Neural cell (in vitro differentiated cells): ENCODE measurements at regions not wholly inside any gene's neighbourhood (a gene's known extent, or its start where the extent isn't known, plus 50 kb on each side); places are given as distances from the start of the nearest gene placed in this dataset.

ENCODE experiments used
- H2AFZ ChIP-seq: fragments of 200-600, 300-800 bp; sonication (generic), shearing (Covaris generic); 2 replicates; pipeline ENCODE4 v1.6.0; 2014; ENCODE audit warnings: low read depth, mild to moderate bottlenecking, antibody characterized with exemption, low read length, moderate library complexity
- H3F3A ChIP-seq: fragments of 200-600 bp; shearing (Covaris generic); 2 replicates; pipeline ENCODE4 v1.6.1; 2016; ENCODE audit warnings: mild to moderate bottlenecking, moderate library complexity, mixed read lengths, antibody characterized with exemption, low read length; ENCODE audit not compliant: insufficient read depth, poor library complexity, severe bottlenecking
- H3K27ac ChIP-seq: fragments of 200-600, 300-800 bp; sonication (generic), shearing (Covaris generic); 2 replicates; pipeline ENCODE4 v1.5.1; 2014; ENCODE audit warnings: mild to moderate bottlenecking, low read length, moderate library complexity
- H3K27me3 ChIP-seq: fragments of 300-800, 200-600 bp; sonication (generic), shearing (Covaris generic); 2 replicates; pipeline ENCODE4 v1.6.0; 2014; ENCODE audit warnings: mild to moderate bottlenecking, low read depth, low read length, moderate library complexity; ENCODE audit not compliant: insufficient read depth
- H3K36me3 ChIP-seq: fragments of 300-800, 200-600 bp; sonication (generic), shearing (Covaris generic); 2 replicates; pipeline ENCODE4 v1.5.1; 2014; ENCODE audit warnings: mild to moderate bottlenecking, antibody characterized with exemption, low read length, moderate library complexity; ENCODE audit not compliant: insufficient read depth
- H3K4me2 ChIP-seq: fragments of 300-800, 200-600 bp; sonication (generic), shearing (Covaris generic); 2 replicates; pipeline ENCODE4 v1.6.0; 2014; ENCODE audit warnings: mild to moderate bottlenecking, low read length
- H3K4me3 ChIP-seq: fragments of 300-800, 200-600 bp; sonication (generic), shearing (Covaris generic); 2 replicates; pipeline ENCODE4 v1.5.1; 2014; ENCODE audit warnings: mild to moderate bottlenecking, low read length, moderate library complexity
- H3K79me2 ChIP-seq: fragments of 200-600 bp; shearing (Covaris generic); replicated peaks from 2 replicates; pipeline ENCODE4 v1.6.0; 2014; ENCODE audit warnings: mild to moderate bottlenecking, low read length, moderate library complexity; ENCODE audit not compliant: insufficient read depth
- H3K9ac ChIP-seq: fragments of 300-800, 200-600 bp; sonication (generic), shearing (Covaris generic); 2 replicates; pipeline ENCODE4 v1.6.1; 2016; ENCODE audit warnings: mild to moderate bottlenecking, low read length, mixed read lengths
- H3K9me2 ChIP-seq: fragments of 200-600 bp; shearing (Covaris generic); 2 replicates; pipeline ENCODE4 v1.6.1; 2016; ENCODE audit warnings: mild to moderate bottlenecking, low read length, mixed read lengths; ENCODE audit not compliant: insufficient read depth
- H3K9me3 ChIP-seq: fragments of 200-600, 300-800 bp; sonication (generic), shearing (Covaris generic); 2 replicates; pipeline ENCODE4 v1.6.1; 2016; ENCODE audit warnings: mild to moderate bottlenecking, mixed run types, low read length, moderate library complexity, mixed read lengths
- H4K20me1 ChIP-seq: fragments of 200-600 bp; shearing (Covaris generic); 2 replicates; pipeline ENCODE4 v1.6.1; 2016; ENCODE audit warnings: mild to moderate bottlenecking, mixed run types; ENCODE audit not compliant: insufficient read depth
- CTCF ChIP-seq: fragments of 450-650 bp; IDR thresholded peaks from 2 replicates; pipeline ENCODE4 v1.5.1; 2014; ENCODE audit warnings: antibody characterized with exemption, mild to moderate bottlenecking, moderate library complexity; ENCODE audit not compliant: poor library complexity, severe bottlenecking
- EP300 ChIP-seq: fragments of 450-650 bp; conservative IDR thresholded peaks from 2 replicates; pipeline ENCODE4 v1.6.1; 2014; ENCODE audit warnings: antibody characterized with exemption, mild to moderate bottlenecking, moderate library complexity; ENCODE audit not compliant: poor library complexity, severe bottlenecking
- EZH2 ChIP-seq: fragments of 200-600, 300-800 bp; shearing (Covaris generic), sonication (generic); IDR thresholded peaks from 2 replicates; pipeline ENCODE4 v1.6.1; 2014; ENCODE audit warnings: antibody characterized with exemption, low read length, borderline replicate concordance, mild to moderate bottlenecking; ENCODE audit not compliant: insufficient read depth, poor library complexity, severe bottlenecking
- MXI1 ChIP-seq: fragments of 450-650 bp; conservative IDR thresholded peaks from 2 replicates; pipeline ENCODE4 v1.6.1; 2014; ENCODE audit warnings: antibody characterized with exemption, mild to moderate bottlenecking; ENCODE audit not compliant: poor library complexity, severe bottlenecking
- POLR2AphosphoS5 ChIP-seq: IDR thresholded peaks from 2 replicates; pipeline ENCODE4 v1.6.1; 2012
- RAD21 ChIP-seq: fragments of 450-650 bp; conservative IDR thresholded peaks from 2 replicates; pipeline ENCODE4 v1.6.1; 2014; ENCODE audit warnings: antibody characterized with exemption, mild to moderate bottlenecking, moderate library complexity
- REST ChIP-seq: IDR thresholded peaks from 2 replicates; pipeline ENCODE4 v1.6.1; 2012; ENCODE audit warnings: borderline replicate concordance
- SMC3 ChIP-seq: fragments of 450-650 bp; conservative IDR thresholded peaks from 2 replicates; pipeline ENCODE4 v1.6.1; 2014; ENCODE audit warnings: antibody characterized with exemption, mild to moderate bottlenecking, moderate library complexity; ENCODE audit not compliant: poor library complexity
- TAF1 ChIP-seq: IDR thresholded peaks from 2 replicates; pipeline ENCODE4 v1.6.1; 2012; ENCODE audit warnings: low read depth

- Histone ChIP-seq H3K36me3 (no peaks in the 10 kb centered on the region), H3K27me3 (no peaks in the 10 kb centered on the region), H3K9ac (no peak overlapping the region), H3K27ac (no peak overlapping the region), H3F3A (no peaks in the 10 kb centered on the region), H4K20me1 (no peaks in the 10 kb centered on the region), H3K9me2 (no peaks in the 10 kb centered on the region), H3K9me3 (no peaks in the 10 kb centered on the region), H3K79me2 (no peaks in the 10 kb centered on the region), H2AFZ (no peak overlapping the region), H3K4me3 (no peak overlapping the region), H3K4me2 (no peak overlapping the region)
- TF ChIP-seq MXI1 (no peak), EZH2 (no peak), POLR2AphosphoS5 (no peak), TAF1 (no peak), REST (no peak), CTCF (no peak), RAD21 (no peak), SMC3 (no peak), EP300 (no peak)
These were observed 848.8 kb upstream of the GBE1 start for GRCh38 chr3:82610236-82610635.

- TF ChIP-seq REST (no peak), EP300 (no peak), EZH2 (no peak), POLR2AphosphoS5 (no peak), TAF1 (no peak), CTCF (no peak), RAD21 (no peak), SMC3 (no peak), MXI1 (no peak)
- H4K20me1 ChIP-seq, result no peaks in the 10 kb centered on the region
- H2AFZ ChIP-seq, result no peak overlapping the region
- no peaks in the 10 kb centered on the region for H3K9me3 ChIP-seq
- no peaks in the 10 kb centered on the region for H3K79me2 ChIP-seq
- H3K4me2 ChIP-seq, result no peak overlapping the region
- no peaks in the 10 kb centered on the region for H3K9me2 ChIP-seq
- H3K4me3 ChIP-seq, result no peak overlapping the region
- no peak overlapping the region for H3K9ac ChIP-seq
- H3K27ac ChIP-seq, result no peak overlapping the region
- H3F3A ChIP-seq, result no peaks in the 10 kb centered on the region
- H3K36me3 ChIP-seq, result no peaks in the 10 kb centered on the region
- no peaks in the 10 kb centered on the region for H3K27me3 ChIP-seq
These were observed 845.9 kb upstream of the GBE1 start for GRCh38 chr3:82607391-82607790.
